H9 (cell line): ENCODE measurements at regions not wholly inside any gene's neighbourhood (a gene's known extent, or its start where the extent isn't known, plus 50 kb on each side); places are given as distances from the start of the nearest gene placed in this dataset.

ENCODE experiments used
- DNase-seq: peaks from one replicate; pipeline ENCODE4 v3.0.0-alpha.2; 2017
- H2AFZ ChIP-seq: one replicate; pipeline ENCODE4 v1.6.1; 2013; ENCODE audit warnings: mild to moderate bottlenecking, low read length, control low read depth, moderate library complexity
- H2AK5ac ChIP-seq: 2 replicates; pipeline ENCODE4 v1.6.1; 2013; ENCODE audit warnings: low read length, control low read depth, mixed read lengths; ENCODE audit not compliant: insufficient read length
- H2BK120ac ChIP-seq: one replicate; pipeline ENCODE4 v1.6.1; 2013; ENCODE audit warnings: low read depth, mild to moderate bottlenecking, low read length, control low read depth, inconsistent platforms; ENCODE audit not compliant: poor library complexity, severe bottlenecking
- H2BK12ac ChIP-seq: 2 replicates; pipeline ENCODE4 v1.6.1; 2013; ENCODE audit warnings: low read length, control low read depth, mixed read lengths, low read depth; ENCODE audit not compliant: insufficient read length
- H2BK15ac ChIP-seq: 2 replicates; pipeline ENCODE4 v1.6.1; 2013; ENCODE audit warnings: low read depth, low read length, control low read depth
- H2BK20ac ChIP-seq: one replicate; pipeline ENCODE4 v1.6.1; 2013; ENCODE audit warnings: low read depth, mild to moderate bottlenecking, low read length, control low read depth, inconsistent platforms; ENCODE audit not compliant: poor library complexity, severe bottlenecking
- H2BK5ac ChIP-seq: 2 replicates; pipeline ENCODE4 v1.6.1; 2013; ENCODE audit warnings: low read length, control low read depth, mixed read lengths; ENCODE audit not compliant: insufficient read length
- H3K14ac ChIP-seq: 2 replicates; pipeline ENCODE4 v1.6.1; 2013; ENCODE audit warnings: low read length, control low read depth; ENCODE audit not compliant: insufficient read depth
- H3K18ac ChIP-seq: 2 replicates; pipeline ENCODE4 v1.6.1; 2013; ENCODE audit warnings: low read depth, mild to moderate bottlenecking, mixed read lengths, low read length, control low read depth; ENCODE audit not compliant: insufficient read length
- H3K23ac ChIP-seq: 2 replicates; pipeline ENCODE4 v1.6.1; 2013; ENCODE audit warnings: low read length, control low read depth, mixed read lengths, low read depth; ENCODE audit not compliant: insufficient read length
- H3K23me2 ChIP-seq: 2 replicates; pipeline ENCODE4 v1.6.1; 2013; ENCODE audit warnings: low read depth, mild to moderate bottlenecking, mixed read lengths, low read length, control low read depth; ENCODE audit not compliant: insufficient read length, poor library complexity, severe bottlenecking
- H3K27ac ChIP-seq: 2 replicates; pipeline ENCODE4 v1.5.1; 2013; ENCODE audit warnings: low read length, control low read depth, mixed read lengths, low read depth; ENCODE audit not compliant: insufficient read length
- H3K27me3 ChIP-seq: 2 replicates; pipeline ENCODE4 v1.6.1; 2013; ENCODE audit warnings: low read length, control low read depth, inconsistent platforms; ENCODE audit not compliant: insufficient read depth
- H3K4ac ChIP-seq: 2 replicates; pipeline ENCODE4 v1.6.1; 2013; ENCODE audit warnings: low read depth, mild to moderate bottlenecking, control low read depth, inconsistent platforms, low read length, moderate library complexity
- H3K4me1 ChIP-seq: 2 replicates; pipeline ENCODE4 v1.6.1; 2013; ENCODE audit warnings: low read length, control low read depth, inconsistent platforms; ENCODE audit not compliant: insufficient read depth
- H3K4me2 ChIP-seq: 2 replicates; pipeline ENCODE4 v1.6.1; 2013; ENCODE audit warnings: low read length, control low read depth, mixed read lengths; ENCODE audit not compliant: insufficient read length, insufficient read depth
- H3K56ac ChIP-seq: 2 replicates; pipeline ENCODE4 v1.6.1; 2013; ENCODE audit warnings: low read depth, mild to moderate bottlenecking, mixed read lengths, low read length, control low read depth; ENCODE audit not compliant: insufficient read length
- H3K79me1 ChIP-seq: 2 replicates; pipeline ENCODE4 v1.6.1; 2013; ENCODE audit warnings: low read depth, mild to moderate bottlenecking, moderate library complexity, low read length, control low read depth, inconsistent platforms; ENCODE audit not compliant: insufficient read depth, poor library complexity, severe bottlenecking
- H3K79me2 ChIP-seq: 2 replicates; pipeline ENCODE4 v1.6.1; 2013; ENCODE audit warnings: low read length, control low read depth, inconsistent platforms; ENCODE audit not compliant: insufficient read depth
- H3K9ac ChIP-seq: 2 replicates; pipeline ENCODE4 v1.6.1; 2013; ENCODE audit warnings: low read length, control low read depth, mixed read lengths; ENCODE audit not compliant: insufficient read length; ENCODE audit errors: extremely low read depth
- H3K9me3 ChIP-seq: one replicate; pipeline ENCODE4 v1.6.1; 2013; ENCODE audit warnings: low read depth, low read length, inconsistent platforms; ENCODE audit not compliant: control insufficient read depth
- H3T11ph ChIP-seq: one replicate; pipeline ENCODE4 v1.6.1; 2013; ENCODE audit warnings: mild to moderate bottlenecking, low read length, control low read depth, inconsistent platforms
- H4K20me1 ChIP-seq: one replicate; pipeline ENCODE4 v1.6.1; 2013; ENCODE audit not compliant: control insufficient read depth, insufficient read length, insufficient read depth
- H4K5ac ChIP-seq: 2 replicates; pipeline ENCODE4 v1.6.1; 2013; ENCODE audit warnings: low read depth, mild to moderate bottlenecking, mixed read lengths, low read length, control low read depth; ENCODE audit not compliant: insufficient read length
- H4K8ac ChIP-seq: replicated peaks from 2 replicates; pipeline ENCODE4 v1.6.1; 2013; ENCODE audit warnings: low read length, control low read depth, mixed read lengths, low read depth; ENCODE audit not compliant: insufficient read length
- H4K91ac ChIP-seq: 2 replicates; pipeline ENCODE4 v1.6.1; 2013; ENCODE audit warnings: low read depth, mild to moderate bottlenecking, moderate library complexity, mixed read lengths, low read length, control low read depth; ENCODE audit not compliant: insufficient read length
- H3K27ac Mint-ChIP-seq, 3 experiments: 2 replicates in 2 of 3; 3 replicates in 1 of 3; pipeline ENCODE4 v1.8.0; 2020 to 2021; ENCODE audit warnings: mixed read lengths in 3 of 3, mild to moderate bottlenecking in 1 of 3, moderate library complexity in 1 of 3
- H3K27me3 Mint-ChIP-seq: 2 replicates; pipeline ENCODE4 v1.8.0; 2021; ENCODE audit warnings: low read depth, mild to moderate bottlenecking, moderate library complexity, mixed read lengths
- H3K36me3 Mint-ChIP-seq, 3 experiments: 2 replicates in 2 of 3; 3 replicates in 1 of 3; pipeline ENCODE4 v1.8.0; 2020 to 2021; ENCODE audit warnings: low read depth in 3 of 3, mixed read lengths in 3 of 3; ENCODE audit not compliant: insufficient read depth in 1 of 3
- H3K4me1 Mint-ChIP-seq, 2 experiments: 2 replicates each; pipeline ENCODE4 v1.8.0; 2020; ENCODE audit warnings: mixed read lengths in 2 of 2
- H3K4me3 Mint-ChIP-seq, 2 experiments: 2 replicates in 1 of 2; 3 replicates in 1 of 2; pipeline ENCODE4 v1.8.0; 2020 to 2021; ENCODE audit warnings: mild to moderate bottlenecking in 2 of 2, mixed read lengths in 2 of 2, moderate library complexity in 1 of 2
- H3K9me3 Mint-ChIP-seq, 2 experiments: 2 replicates in 1 of 2; 3 replicates in 1 of 2; pipeline ENCODE4 v1.8.0; 2020; ENCODE audit warnings: mild to moderate bottlenecking in 2 of 2, mixed read lengths in 2 of 2, moderate library complexity in 1 of 2
- WGBS: extraction: QIAGEN DNeasy Blood & Tissue Kit; methylation state at CpG from one replicate; pipeline ENCODE4 v1.1.7; 2013; ENCODE audit warnings: missing lambda C conversion rate, low lambda C conversion rate, mixed read lengths; ENCODE audit not compliant: insufficient read length; ENCODE audit errors: extremely low coverage; 5-methylcytosine and 5-hydroxymethylcytosine counted together
- TF ChIP-seq, protein P1 (sequence below): fragments of 200-600 bp; sonication (generic); conservative IDR thresholded peaks from 3 replicates; pipeline ENCODE4 v1.8.0; 2021; ENCODE audit warnings: antibody characterized with exemption, mild to moderate bottlenecking

DNA sequence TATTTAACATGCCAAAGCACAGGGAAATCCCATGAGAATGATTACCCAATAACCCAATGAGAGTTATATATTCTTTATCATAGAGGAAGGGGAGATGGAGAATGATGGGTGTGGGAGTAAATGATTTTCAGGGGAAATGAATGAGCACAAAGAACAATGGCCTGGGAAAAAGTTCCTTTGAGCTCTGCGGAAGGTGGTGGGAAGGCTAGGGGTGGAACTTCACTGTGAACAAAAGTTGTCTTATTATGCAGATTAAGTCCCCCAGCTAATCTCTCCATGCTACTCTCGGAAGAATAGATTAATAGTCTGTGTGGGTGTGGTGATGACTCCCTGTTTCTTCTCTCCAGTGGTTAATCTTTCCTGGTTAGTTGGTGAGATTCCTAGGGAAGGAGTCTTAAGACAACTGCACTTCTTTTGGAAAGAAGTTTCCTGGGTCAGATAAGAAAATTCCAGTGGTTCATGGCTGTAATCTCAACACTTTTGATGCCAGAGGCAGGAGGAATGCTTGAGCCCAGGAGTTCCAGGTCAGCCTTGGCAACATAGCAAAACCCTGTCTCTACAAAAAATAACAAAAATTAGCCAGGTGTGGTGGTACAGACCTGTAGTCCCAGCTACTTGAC lies 71.6 kb downstream of the DNTTIP2 start:
- no peak for DNase-seq
- TF ChIP-seq, protein P1, sequence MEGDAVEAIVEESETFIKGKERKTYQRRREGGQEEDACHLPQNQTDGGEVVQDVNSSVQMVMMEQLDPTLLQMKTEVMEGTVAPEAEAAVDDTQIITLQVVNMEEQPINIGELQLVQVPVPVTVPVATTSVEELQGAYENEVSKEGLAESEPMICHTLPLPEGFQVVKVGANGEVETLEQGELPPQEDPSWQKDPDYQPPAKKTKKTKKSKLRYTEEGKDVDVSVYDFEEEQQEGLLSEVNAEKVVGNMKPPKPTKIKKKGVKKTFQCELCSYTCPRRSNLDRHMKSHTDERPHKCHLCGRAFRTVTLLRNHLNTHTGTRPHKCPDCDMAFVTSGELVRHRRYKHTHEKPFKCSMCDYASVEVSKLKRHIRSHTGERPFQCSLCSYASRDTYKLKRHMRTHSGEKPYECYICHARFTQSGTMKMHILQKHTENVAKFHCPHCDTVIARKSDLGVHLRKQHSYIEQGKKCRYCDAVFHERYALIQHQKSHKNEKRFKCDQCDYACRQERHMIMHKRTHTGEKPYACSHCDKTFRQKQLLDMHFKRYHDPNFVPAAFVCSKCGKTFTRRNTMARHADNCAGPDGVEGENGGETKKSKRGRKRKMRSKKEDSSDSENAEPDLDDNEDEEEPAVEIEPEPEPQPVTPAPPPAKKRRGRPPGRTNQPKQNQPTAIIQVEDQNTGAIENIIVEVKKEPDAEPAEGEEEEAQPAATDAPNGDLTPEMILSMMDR: no peak
- Mint-ChIP-seq H3K4me3 (peak overlapping the region in 1 of 2 experiments; percentile 8; a peak in 1 of 5 replicates), H3K4me1 (peaks cover 25 to 54% of the 10 kb centered on the region in 2 experiments), H3K9me3 (peaks cover 16 to 22% of the 10 kb centered on the region in 2 experiments), H3K27ac (peak overlapping the region; percentile 21 to 61 (median 52); a peak in 4 of 7 replicates), H3K27me3 (peaks cover 2% of the 10 kb centered on the region; the same call in 1 of the 2 replicates), H3K36me3 (peaks cover 10 to 23% (median 11%) of the 10 kb centered on the region in 3 experiments)
- Histone ChIP-seq H3K27me3 (no peaks in the 10 kb centered on the region), H3K56ac (no peak overlapping the region), H3K27ac (no peak overlapping the region), H3K14ac (no peak overlapping the region), H4K91ac (no peak overlapping the region), H2BK12ac (no peak overlapping the region), H3K79me1 (no peaks in the 10 kb centered on the region), H4K5ac (no peak overlapping the region), H3K23me2 (no peaks in the 10 kb centered on the region), H2BK15ac (no peak overlapping the region), H2BK120ac (no peak overlapping the region), H2AK5ac (no peak overlapping the region), H2BK20ac (no peak overlapping the region), H2BK5ac (no peak overlapping the region), H3K18ac (no peak overlapping the region), H3K9ac (no peak overlapping the region), H3K4ac (no peak overlapping the region), H3T11ph (no peak overlapping the region), H3K4me2 (no peak overlapping the region), H2AFZ (no peak overlapping the region), H4K20me1 (no peaks in the 10 kb centered on the region), H3K23ac (no peak overlapping the region), H4K8ac (no peak overlapping the region), H3K79me2 (no peaks in the 10 kb centered on the region), H3K9me3 (no peaks in the 10 kb centered on the region), H3K4me1 (no peaks in the 10 kb centered on the region; the same call in 1 of the 2 replicates)
- no CpG with 5 or more reads among the region's 2 CpGs for WGBS
